Body of pancreas (tissue), 4 donors: ENCODE measurements at regions not wholly inside any gene's neighbourhood (a gene's known extent, or its start where the extent isn't known, plus 50 kb on each side); places are given as distances from the start of the nearest gene placed in this dataset.
A peak's percentile ranks its signal among the peaks of the same experiment; 100 is the strongest.

Experiments
- ATAC-seq: fragments of 150-250 bp; one replicate; pipeline ENCODE4 v1.9.1; 2016
- DNase-seq, 4 donors: peaks; one replicate each; pipeline ENCODE4 v3.0.0-alpha.2; 2019
- H3K27ac ChIP-seq, 4 donors: fragments of 200-600 bp; sonication (generic); 1 replicate in 3 of 4; 2 replicates in 1 of 4; pipeline versions ENCODE4 v1.5.1 to v1.6.1; 2016 to 2019; ENCODE audit warnings: mild to moderate bottlenecking in 1 of 4, mixed read lengths in 1 of 4, moderate library complexity in 1 of 4
- H3K27me3 ChIP-seq, 2 donors: fragments of 200-600 bp; sonication (generic); one replicate each; pipeline ENCODE4 v1.6.0; 2016; ENCODE audit warnings: mild to moderate bottlenecking in 1 of 2
- H3K36me3 ChIP-seq, 2 donors: fragments of 200-600 bp; sonication (generic); replicated peaks in 1 of 2; 2 replicates each; pipeline ENCODE4 v1.5.1; 2016; ENCODE audit warnings: low read depth in 2 of 2; ENCODE audit not compliant: insufficient read depth in 1 of 2
- H3K4me1 ChIP-seq: fragments of 200-600 bp; sonication (generic); one replicate; pipeline ENCODE4 v1.6.0; 2016
- H3K4me3 ChIP-seq, 2 donors: fragments of 200-600 bp; sonication (generic); 1 replicate in 1 of 2; 2 replicates in 1 of 2; pipeline ENCODE4 v1.5.1; 2016 to 2019
- H3K9me3 ChIP-seq, 3 donors: fragments of 200-600 bp; sonication (generic); 1 replicate in 2 of 3; 2 replicates in 1 of 3; pipeline ENCODE4 v1.5.1; 2016
- CTCF ChIP-seq, 7 experiments: fragments of 450-650 bp in 4 of 7; fragments of 200-600 bp in 3 of 7; sonication (generic) in 3 of 7; IDR thresholded peaks; one replicate each; pipeline ENCODE4 v1.5.1; 2016 to 2019; ENCODE audit warnings: antibody characterized with exemption in 7 of 7
- POLR2A ChIP-seq, 3 donors: fragments of 450-650 bp; IDR thresholded peaks; one replicate each; pipeline ENCODE4 v1.6.1; 2016; ENCODE audit warnings: antibody characterized with exemption in 3 of 3, mild to moderate bottlenecking in 2 of 3
- WGBS, 2 donors: methylation state at CpG; one replicate each; pipeline ENCODE4 v1.1.5; 2017; 5-methylcytosine and 5-hydroxymethylcytosine counted together
- intact Hi-C: fragments of 100-400 bp; cut with DNase I; formaldehyde crosslinking; loops from one replicate; pipeline ENCODE4 v1.15.1; 2023

GRCh38 chr12:123063535-123063934 lies 83.1 kb downstream of the ARL6IP4 start:
- Histone ChIP-seq H3K27ac (peak overlapping the region; percentile 32 to 83 (median 66)), H3K4me3 (no peak overlapping the region), H3K27me3 (no peaks in the 10 kb centered on the region), H3K4me1 (peaks cover 34% of the 10 kb centered on the region), H3K36me3 (no peaks in the 10 kb centered on the region), H3K9me3 (no peaks in the 10 kb centered on the region)
- no peak for ATAC-seq
- DNase-seq: no peak
- intact Hi-C loops: no loop called here
- WGBS, 2 donors: 70% methylated on average over 2 of the region's 2 CpGs; no CpG with 5 or more reads in 1 of the 2 donors
- TF ChIP-seq CTCF (IDR thresholded peaks at IDR 0.05) (no peak), POLR2A (IDR thresholded peaks at IDR 0.05) (no peak)

- 9 to 20% methylated on average over 8 to 9 of the region's 9 CpGs for WGBS, 2 donors
- ATAC-seq (peak; percentile 78), DNase-seq (peak; percentile 46 to 71 (median 68))
- H3K4me1 ChIP-seq: peaks cover 34% of the 10 kb centered on the region
- H3K4me3 ChIP-seq: no peak overlapping the region
- H3K9me3 ChIP-seq: no peaks in the 10 kb centered on the region
- TF ChIP-seq POLR2A (IDR thresholded peaks at IDR 0.05) (no peak), CTCF (IDR thresholded peaks at IDR 0.05) (no peak)
- intact Hi-C loops: no loop called here
- H3K27ac ChIP-seq: peak overlapping the region; percentile 32 to 83 (median 66)
- no peaks in the 10 kb centered on the region for H3K36me3 ChIP-seq
- no peaks in the 10 kb centered on the region for H3K27me3 ChIP-seq
These were observed 82.4 kb downstream of the ARL6IP4 start for GRCh38 chr12:123062681-123063486.

- Histone ChIP-seq H3K27ac (peak overlapping the region in 2 of 4 donors; percentile 79 to 83), H3K4me3 (no peak overlapping the region), H3K4me1 (peaks cover 34% of the 10 kb centered on the region), H3K9me3 (no peaks in the 10 kb centered on the region), H3K27me3 (no peaks in the 10 kb centered on the region), H3K36me3 (no peaks in the 10 kb centered on the region)
- intact Hi-C loops: no loop called here
- no peak for DNase-seq
- 83 to 93% methylated on average over 7 to 9 of the region's 9 CpGs for WGBS, 2 donors
- TF ChIP-seq POLR2A (IDR thresholded peaks at IDR 0.05): no peak
- TF ChIP-seq CTCF (IDR thresholded peaks at IDR 0.05): no peak
- ATAC-seq: no peak
These were observed 81.1 kb downstream of the ARL6IP4 start for GRCh38 chr12:123061441-123062205.

GRCh38 chr12:123059500-123059899 lies 79.0 kb downstream of the ARL6IP4 start:
- no peak overlapping the region for H3K27ac ChIP-seq
- WGBS, 2 donors: 73 to 80% methylated on average over 1 of the region's 1 CpG
- no peak overlapping the region for H3K4me3 ChIP-seq
- no peak for ATAC-seq
- intact Hi-C loops: no loop called here
- H3K36me3 ChIP-seq: no peaks in the 10 kb centered on the region
- no peak for TF ChIP-seq CTCF (IDR thresholded peaks at IDR 0.05)
- TF ChIP-seq POLR2A (IDR thresholded peaks at IDR 0.05): no peak
- H3K4me1 ChIP-seq: peaks cover 26% of the 10 kb centered on the region
- H3K9me3 ChIP-seq: no peaks in the 10 kb centered on the region
- no peak for DNase-seq
- H3K27me3 ChIP-seq: no peaks in the 10 kb centered on the region
